Colonic mucosa (tissue), 4 donors: ENCODE measurements at regions not wholly inside any gene's neighbourhood (a gene's known extent, or its start where the extent isn't known, plus 50 kb on each side); places are given as distances from the start of the nearest gene placed in this dataset.

Experiments
- DNase-seq: peaks from one replicate; pipeline ENCODE4 v3.0.0-alpha.2; 2020
- H3K27ac ChIP-seq: fragments of 200-600 bp; one replicate; pipeline ENCODE4 v1.8.0; 2021
- H3K27me3 ChIP-seq: fragments of 200-600 bp; one replicate; pipeline ENCODE4 v1.8.0; 2021
- H3K36me3 ChIP-seq: fragments of 200-600 bp; one replicate; pipeline ENCODE4 v1.8.0; 2021
- H3K4me1 ChIP-seq: fragments of 200-600 bp; one replicate; pipeline ENCODE4 v1.8.0; 2021; ENCODE audit warnings: mild to moderate bottlenecking
- H3K4me3 ChIP-seq: fragments of 200-600 bp; one replicate; pipeline ENCODE4 v1.8.0; 2021
- H3K9ac ChIP-seq, 2 donors: one replicate each; pipeline ENCODE4 v1.7.0; 2013; ENCODE audit warnings: control low read depth in 2 of 2, low read depth in 2 of 2, low read length in 2 of 2
- H3K9me3 ChIP-seq: fragments of 200-600 bp; one replicate; pipeline ENCODE4 v1.8.0; 2021
- CTCF ChIP-seq: fragments of 200-600 bp; IDR thresholded peaks from one replicate; pipeline ENCODE4 v1.8.0; 2022; ENCODE audit warnings: antibody characterized with exemption, mild to moderate bottlenecking
- intact Hi-C: fragments of 100-400 bp; cut with DNase I; formaldehyde crosslinking; loops from one replicate; pipeline ENCODE4 v1.14.1; 2022
- donor health status: healthy.
- donor health status: DM: no; HTN: no; CAD: no.
- donor health status: DM: no; HTN: no; CAD: no.

GRCh38 chr6:126167726-126168125 lies 172.2 kb upstream of the CENPW start:
- intact Hi-C loops: no loop called here
- DNase-seq: no peak
- Histone ChIP-seq H3K27ac (no peak overlapping the region), H3K4me3 (no peak overlapping the region), H3K4me1 (no peaks in the 10 kb centered on the region), H3K9ac (no peak overlapping the region), H3K36me3 (no peaks in the 10 kb centered on the region), H3K27me3 (no peaks in the 10 kb centered on the region), H3K9me3 (no peaks in the 10 kb centered on the region)
- TF ChIP-seq CTCF: no peak

- Histone ChIP-seq H3K4me3 (no peak overlapping the region), H3K9me3 (no peaks in the 10 kb centered on the region), H3K9ac (no peak overlapping the region), H3K4me1 (no peaks in the 10 kb centered on the region), H3K36me3 (no peaks in the 10 kb centered on the region), H3K27ac (no peak overlapping the region), H3K27me3 (no peaks in the 10 kb centered on the region)
- TF ChIP-seq CTCF: no peak
- peak; percentile 28 for DNase-seq
- intact Hi-C loops: loop anchor here (10.0 kb wide), 1 partner anchor 136 kb away; no protein-coding TSS in a partner anchor
These were observed 169.5 kb upstream of the CENPW start for GRCh38 chr6:126170433-126170832.

GRCh38 chr6:126170978-126171382 lies 168.9 kb upstream of the CENPW start:
- peak; percentile 23 for TF ChIP-seq CTCF
- Histone ChIP-seq H3K9ac (peak overlapping the region in 1 of 2 donors; percentile 43), H3K27ac (no peak overlapping the region), H3K9me3 (no peaks in the 10 kb centered on the region), H3K27me3 (no peaks in the 10 kb centered on the region), H3K4me1 (no peaks in the 10 kb centered on the region), H3K4me3 (no peak overlapping the region), H3K36me3 (no peaks in the 10 kb centered on the region)
- intact Hi-C loops: loop anchor here (10.0 kb wide), 1 partner anchor 136 kb away; no protein-coding TSS in a partner anchor
- peak; percentile 43 for DNase-seq

GRCh38 chr6:126172131-126172530 lies 167.8 kb upstream of the CENPW start:
- no peak for DNase-seq
- Histone ChIP-seq H3K36me3 (no peaks in the 10 kb centered on the region), H3K27me3 (no peaks in the 10 kb centered on the region), H3K27ac (no peak overlapping the region), H3K4me3 (no peak overlapping the region), H3K9me3 (no peaks in the 10 kb centered on the region), H3K4me1 (no peaks in the 10 kb centered on the region), H3K9ac (no peak overlapping the region)
- TF ChIP-seq CTCF: no peak
- intact Hi-C loops: loop anchor here (10.0 kb wide), 1 partner anchor 137 kb away; no protein-coding TSS in a partner anchor

- H3K27ac ChIP-seq: no peak overlapping the region
- no peaks in the 10 kb centered on the region for H3K36me3 ChIP-seq
- H3K4me1 ChIP-seq: no peaks in the 10 kb centered on the region
- H3K4me3 ChIP-seq: no peak overlapping the region
- intact Hi-C loops: loop anchor here (10.0 kb wide), 1 partner anchor 138 kb away; no protein-coding TSS in a partner anchor
- H3K9ac ChIP-seq: no peak overlapping the region
- no peak for TF ChIP-seq CTCF
- no peaks in the 10 kb centered on the region for H3K27me3 ChIP-seq
- DNase-seq: no peak
- no peaks in the 10 kb centered on the region for H3K9me3 ChIP-seq
These were observed 166.7 kb upstream of the CENPW start for GRCh38 chr6:126173265-126173664.
